NCI-H526 treated with DMSO at 0.1 percent for 48 hours (cell line): ENCODE measurements at regions not wholly inside any gene's neighbourhood (a gene's known extent, or its start where the extent isn't known, plus 50 kb on each side); places are given as distances from the start of the nearest gene placed in this dataset.
"Not testable (repeated sequence)": the region's sequence is repeated elsewhere in the genome, so short reads cannot be mapped to it uniquely, and the experiment has no call there.

Source experiments
- DNase-seq: peaks from one replicate; lab custom pipeline; 2025; lab: John Stamatoyannopoulos, UW

DNA sequence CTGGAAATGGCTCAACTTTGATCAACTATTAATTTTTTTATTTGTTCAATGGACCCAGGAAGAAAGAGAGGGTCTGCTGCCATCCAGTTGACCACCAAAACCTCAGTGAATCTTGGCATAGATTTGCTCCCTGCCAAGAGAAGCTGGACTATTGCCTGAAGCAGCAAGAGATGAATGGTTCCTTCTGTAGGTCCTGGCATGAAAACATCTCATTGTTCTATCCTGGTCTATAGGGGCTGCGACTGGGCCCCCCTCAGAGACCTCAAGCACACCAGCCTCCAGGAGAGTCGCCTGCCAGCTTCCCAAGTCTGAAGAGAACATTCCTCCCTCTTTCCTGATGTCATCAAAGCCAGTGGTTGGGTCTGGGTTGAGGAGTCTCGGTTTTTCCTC, 204.9 kb downstream of the TMX1 start:
- no peak for DNase-seq

DNA sequence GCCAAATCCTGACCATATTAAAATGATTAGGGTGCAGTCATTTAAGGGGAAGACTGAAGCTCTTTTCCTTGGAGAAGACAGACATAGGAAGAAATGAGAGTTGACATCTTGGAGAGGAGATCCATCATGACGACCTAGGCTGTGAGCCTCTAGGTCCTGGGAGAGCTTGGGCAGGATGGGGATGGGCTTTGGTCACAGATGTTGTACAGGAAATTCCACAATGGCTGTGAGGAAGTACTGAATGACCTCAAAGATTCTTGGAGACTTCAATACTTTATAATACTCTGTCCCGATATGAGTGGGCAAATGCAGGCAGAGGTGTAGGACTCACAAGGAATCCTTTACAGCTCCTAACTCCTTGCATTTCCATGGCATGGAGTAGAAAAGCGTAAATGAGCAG, 204.9 kb upstream of the FRMD6 start:
- no peak for DNase-seq

DNA sequence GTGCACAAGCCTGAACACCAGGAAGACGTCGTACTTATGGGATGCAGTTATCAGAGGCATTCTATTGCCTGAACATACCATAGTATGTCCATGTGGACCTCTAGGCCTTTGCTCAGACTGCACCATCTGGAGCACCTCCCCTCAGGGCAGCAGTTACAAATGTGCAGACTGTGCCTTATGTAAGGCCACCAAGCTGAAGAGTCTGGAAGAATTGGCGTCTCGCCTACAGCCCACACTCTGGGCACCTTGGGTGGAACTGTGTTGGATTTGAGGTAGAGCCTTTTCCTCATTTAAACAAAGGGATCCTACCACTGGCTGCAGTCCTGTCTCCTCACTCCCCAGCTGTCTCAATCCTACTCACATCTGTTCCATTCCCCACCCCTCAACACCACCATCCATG, 204.3 kb upstream of the FRMD6 start:
- no peak for DNase-seq

DNA sequence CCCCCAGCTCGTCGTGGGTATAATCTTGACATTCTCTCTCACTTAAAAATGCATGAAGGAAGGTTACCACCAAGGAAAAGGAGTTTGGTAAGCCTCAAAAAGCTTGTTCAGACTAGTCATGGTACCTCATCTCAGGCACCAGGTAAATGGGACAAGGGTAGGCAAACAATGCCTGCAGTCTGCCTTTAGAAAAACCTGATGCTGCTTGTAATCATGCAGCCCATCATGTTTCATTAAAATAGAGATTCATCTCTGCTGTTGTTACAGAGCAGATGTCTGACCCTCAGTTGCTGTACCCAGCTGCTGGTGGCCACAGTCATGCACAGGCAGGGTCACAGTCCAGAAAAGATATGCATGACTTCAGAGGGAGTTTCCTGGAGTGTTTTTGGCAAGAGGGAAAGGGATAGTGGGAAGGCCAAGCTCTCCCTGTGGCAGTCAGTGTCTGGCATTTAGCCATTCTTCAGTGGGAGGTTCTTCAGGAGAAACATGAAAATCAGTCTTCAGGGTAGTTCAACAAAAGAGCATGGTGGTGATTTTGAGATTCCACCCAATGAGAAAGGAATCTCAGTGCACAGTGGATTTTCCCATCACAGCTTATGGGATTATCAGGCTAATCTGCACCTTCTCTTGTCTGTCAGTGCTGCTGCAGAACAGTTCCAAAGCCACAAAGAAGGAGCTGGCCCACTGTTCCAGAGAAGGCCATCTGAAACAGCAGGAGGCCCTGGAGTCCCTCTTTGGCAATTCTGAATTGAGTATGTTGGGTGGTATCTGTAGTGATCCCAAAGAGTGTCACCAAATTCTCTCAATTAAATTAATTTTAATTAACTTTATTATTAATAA, 202.7 kb upstream of the FRMD6 start:
- no peak for DNase-seq

GRCh38 chr14:51449681-51450080, 202.0 kb upstream of the FRMD6 start:
- DNase-seq: no peak

- no peak for DNase-seq
These were observed 200.1 kb upstream of the FRMD6 start for GRCh38 chr14:51451561-51451960.

GRCh38 chr14:51453869-51454268, 197.8 kb upstream of the FRMD6 start:
- DNase-seq: no peak

GRCh38 chr14:51454351-51454750, 197.4 kb upstream of the FRMD6 start:
- DNase-seq: no peak

- no peak for DNase-seq
These were observed 196.5 kb upstream of the FRMD6 start for GRCh38 chr14:51455041-51455835.

DNA sequence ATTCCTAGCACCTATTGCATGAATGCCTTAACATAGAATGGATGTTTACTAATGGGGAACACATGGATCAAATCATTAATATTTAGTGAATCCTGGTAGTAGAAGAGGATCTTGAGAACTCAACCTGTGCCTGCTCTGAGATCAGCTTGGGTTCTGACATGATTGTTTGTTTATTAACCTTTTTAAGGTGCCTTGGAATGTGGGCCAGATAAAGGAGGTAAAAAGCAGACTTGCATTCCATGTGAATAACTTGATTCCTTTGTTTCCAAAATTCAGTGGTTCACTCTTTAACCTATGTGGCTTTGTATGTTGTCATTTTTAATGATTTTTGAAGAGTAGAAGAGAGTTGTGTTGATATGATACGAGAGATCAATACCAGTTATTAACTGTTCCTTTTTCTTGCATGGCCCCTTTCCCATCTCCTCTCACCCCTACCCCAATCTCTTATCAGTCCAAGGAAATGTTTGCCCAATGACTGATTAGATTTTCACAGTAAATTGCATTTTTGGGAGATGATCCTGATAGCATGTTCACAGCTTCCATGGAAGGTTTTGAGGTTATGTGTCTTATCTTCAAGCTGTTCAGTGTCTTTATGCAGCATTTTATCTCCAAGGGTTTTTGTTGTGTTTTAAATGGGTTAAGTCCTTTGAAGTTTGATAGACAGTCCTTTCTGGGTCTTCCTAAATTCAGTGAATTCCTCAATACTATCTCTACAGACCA, 193.7 kb upstream of the FRMD6 start:
- no peak for DNase-seq

DNA sequence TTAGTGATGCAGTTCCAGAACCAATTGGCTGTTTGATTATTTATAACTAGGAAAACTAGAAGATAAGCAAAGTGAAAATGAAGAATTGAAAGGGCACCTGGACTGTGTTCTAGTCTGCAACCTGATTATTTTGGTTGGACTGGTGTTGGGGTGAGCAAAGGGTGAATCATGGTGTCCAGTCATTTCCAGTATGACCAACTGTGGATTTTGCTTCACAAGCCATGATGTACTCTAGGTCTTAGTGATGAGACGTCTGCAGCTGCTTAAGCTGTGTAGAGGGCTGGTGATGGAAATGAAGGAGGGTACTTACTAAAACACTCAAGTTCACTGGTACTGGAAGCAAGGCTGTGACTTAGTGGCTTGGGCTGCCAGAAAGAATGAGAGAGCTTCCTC, 193.2 kb upstream of the FRMD6 start:
- no peak for DNase-seq

GRCh38 chr14:51460011-51460410, 191.7 kb upstream of the FRMD6 start:
- no peak for DNase-seq

DNA sequence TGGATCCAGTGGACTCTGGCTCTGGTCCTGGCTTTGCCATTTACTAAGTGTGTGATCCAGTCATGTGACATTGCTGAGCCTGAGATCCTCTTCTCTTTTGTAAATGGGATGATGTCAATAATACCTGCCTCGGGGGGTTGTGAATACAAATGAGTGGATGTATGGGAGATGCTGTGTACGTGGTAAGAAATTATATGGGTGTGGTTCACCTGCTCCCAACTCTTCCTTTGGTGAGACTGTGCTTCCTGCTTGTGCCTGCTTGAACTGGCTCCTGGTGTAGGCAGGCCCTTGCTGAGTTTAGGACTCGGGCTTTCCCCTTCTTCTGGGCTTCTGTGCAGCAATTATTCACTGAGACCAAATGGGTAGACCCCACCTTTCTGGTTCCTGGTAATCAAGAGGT, 189.5 kb upstream of the FRMD6 start:
- DNase-seq: no peak

DNA sequence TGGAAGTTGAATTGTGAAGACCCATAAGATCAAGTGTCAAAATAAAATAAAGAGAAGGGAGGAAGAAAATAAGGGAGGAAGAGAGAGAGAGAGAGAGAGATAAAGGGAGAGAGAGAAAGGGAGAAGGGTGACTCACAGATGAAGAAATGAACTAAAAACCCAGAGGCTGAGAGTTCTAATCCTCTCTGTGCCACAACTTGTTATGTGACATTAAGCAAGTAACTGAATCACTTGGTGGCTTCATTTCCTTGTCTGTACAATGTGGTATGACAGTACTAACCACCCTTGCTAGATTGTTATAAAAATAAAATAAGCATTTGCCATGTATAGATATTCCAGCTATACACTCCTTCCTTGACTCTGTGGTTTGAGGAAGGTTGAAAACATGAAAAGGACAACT, 189.0 kb upstream of the FRMD6 start:
- DNase-seq: no peak

- DNase-seq: no peak
These were observed 188.2 kb upstream of the FRMD6 start for GRCh38 chr14:51463461-51463860.

GRCh38 chr14:51464411-51464810, 187.3 kb upstream of the FRMD6 start:
- no peak for DNase-seq

DNA sequence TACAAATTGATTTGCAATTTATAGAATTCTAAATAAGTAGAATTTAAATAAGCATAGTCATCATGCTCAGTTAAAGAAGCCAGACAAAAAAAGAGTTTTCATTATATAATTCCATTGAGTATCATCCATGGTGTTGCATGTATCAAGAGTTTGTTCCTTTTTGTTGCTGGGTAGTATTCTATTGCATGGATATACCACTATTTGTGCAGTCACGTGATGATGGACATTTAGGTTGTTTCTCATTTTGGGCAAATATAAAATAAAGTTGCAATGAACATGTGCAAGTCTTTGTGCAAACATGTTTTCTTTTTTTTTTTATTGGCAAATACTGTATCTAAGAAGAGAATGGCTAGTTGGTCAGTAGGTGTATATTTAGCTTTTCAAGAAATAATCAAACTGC, 186.2 kb upstream of the FRMD6 start:
- no peak for DNase-seq

GRCh38 chr14:51467392-51467791, 184.3 kb upstream of the FRMD6 start:
- DNase-seq: not testable (repeated sequence)

GRCh38 chr14:51468523-51468922, 183.2 kb upstream of the FRMD6 start:
- no peak for DNase-seq

DNA sequence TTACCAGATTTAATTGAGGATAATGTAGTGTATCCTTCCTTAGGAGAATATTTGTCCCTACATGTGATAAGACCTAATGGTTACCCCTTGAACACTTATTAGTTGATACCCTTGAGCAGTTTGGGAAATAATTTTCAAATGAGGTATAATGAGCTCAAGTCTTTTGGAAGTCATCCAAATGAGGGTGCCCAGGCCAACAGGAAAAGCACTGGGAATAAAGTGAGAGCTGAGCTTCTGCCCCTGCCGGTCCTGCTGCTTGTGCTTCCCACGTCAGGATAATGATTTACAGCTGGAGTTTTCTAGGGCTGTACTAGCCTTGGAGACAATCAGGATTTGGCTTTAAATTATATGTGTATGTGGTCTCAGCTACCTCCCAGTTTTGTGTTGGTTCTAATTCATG, 178.8 kb upstream of the FRMD6 start:
- DNase-seq: no peak

DNA sequence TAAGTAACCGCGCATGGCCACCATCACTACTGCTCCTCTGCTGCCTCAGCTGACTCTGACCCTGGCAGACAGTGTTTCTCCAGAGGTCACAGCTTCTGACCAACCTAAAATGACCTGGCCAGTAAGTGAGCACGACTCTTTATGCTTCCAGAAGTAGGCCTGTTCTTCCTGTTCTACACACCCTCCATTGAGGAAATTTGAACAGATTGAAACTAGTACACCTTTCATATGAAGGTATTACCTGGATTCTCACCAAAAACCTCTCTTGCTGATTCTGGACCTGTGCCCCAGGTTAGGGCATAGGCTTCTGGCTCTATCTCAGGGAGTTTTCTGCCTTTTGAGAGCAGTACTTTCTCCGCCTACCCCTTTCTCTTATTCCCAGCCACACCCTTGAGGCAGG, 178.4 kb upstream of the FRMD6 start:
- no peak for DNase-seq

DNA sequence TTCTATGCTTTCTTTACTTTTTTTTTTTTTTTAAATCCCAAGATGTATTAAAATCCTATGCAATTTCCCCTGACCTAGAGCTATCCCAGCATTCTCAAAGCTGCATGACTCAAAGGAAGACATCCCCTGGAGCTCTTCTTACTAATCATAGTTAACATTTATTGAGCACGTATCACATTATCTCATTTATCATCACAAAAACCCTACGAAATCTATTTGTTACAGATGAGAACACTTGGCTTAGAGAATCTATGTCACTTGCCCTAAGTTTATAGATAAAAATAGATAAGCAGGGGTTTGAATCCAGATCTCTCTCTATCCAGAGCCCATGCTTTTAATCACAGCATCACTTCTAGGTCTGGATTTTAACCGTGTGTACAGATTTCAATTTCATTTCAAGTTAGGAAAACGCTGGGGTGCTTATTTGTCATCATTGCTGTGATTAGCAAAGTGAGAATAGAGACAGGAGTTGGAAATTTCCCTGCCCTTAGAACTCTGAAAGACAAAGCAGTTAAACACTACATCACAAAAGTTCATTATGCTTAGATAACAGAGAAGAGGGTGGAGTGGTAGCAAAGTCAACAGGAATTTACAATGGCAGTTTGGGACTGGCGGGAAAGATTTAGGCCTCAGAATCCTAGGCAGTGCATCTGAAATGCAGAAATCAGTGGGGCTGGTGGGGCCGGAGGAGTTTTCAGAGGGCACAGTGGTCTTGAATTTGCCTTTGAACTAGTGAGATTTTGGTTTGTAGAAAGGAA, 177.7 kb upstream of the FRMD6 start:
- no peak for DNase-seq
